ENCODE measurements at regions not wholly inside any gene's neighbourhood (a gene's known extent, or its start where the extent isn't known, plus 50 kb on each side); places are given as distances from the start of the nearest gene placed in this dataset.

DNA sequence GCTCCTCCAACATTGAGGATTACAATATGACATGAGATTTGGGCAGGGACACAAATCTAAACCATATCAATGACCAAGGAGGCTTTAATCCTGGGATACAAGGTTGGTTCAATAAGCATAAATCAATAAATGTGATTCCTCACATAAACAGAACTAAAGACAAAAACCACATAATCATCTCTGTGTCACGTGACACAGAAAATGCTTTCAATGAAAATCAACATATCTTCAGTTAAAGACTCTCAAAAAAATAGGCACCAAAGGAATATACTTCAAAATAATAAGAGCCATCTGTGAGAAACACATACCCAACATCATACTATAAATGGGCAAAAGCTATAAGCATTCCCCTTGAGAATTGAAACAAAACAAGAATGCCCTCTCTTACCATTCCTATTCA, 604.9 kb downstream of the SEMA5A start:
- no peak for DNase-seq

GRCh38 chr5:8943301-8943700, 602.6 kb downstream of the SEMA5A start:
- no peak for DNase-seq

DNA sequence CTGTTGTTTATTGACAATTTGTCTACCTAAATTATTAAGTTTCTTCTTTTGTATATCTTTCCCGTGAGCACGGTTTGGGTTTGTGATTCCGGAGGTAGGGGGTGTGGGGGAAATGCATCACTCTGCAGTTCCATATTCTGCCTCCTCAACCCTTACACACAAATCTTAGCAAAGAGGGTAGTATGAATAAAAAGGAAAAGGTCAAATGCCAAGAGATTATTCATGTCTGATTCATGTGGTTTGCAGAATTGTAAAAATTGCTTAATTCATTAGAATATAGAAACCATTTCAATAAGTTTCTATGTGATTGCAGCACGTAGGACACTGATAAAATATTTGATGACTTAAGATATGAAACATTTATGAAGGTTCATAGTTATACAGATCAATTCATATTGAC, 601.9 kb downstream of the SEMA5A start:
- no peak for DNase-seq

DNA sequence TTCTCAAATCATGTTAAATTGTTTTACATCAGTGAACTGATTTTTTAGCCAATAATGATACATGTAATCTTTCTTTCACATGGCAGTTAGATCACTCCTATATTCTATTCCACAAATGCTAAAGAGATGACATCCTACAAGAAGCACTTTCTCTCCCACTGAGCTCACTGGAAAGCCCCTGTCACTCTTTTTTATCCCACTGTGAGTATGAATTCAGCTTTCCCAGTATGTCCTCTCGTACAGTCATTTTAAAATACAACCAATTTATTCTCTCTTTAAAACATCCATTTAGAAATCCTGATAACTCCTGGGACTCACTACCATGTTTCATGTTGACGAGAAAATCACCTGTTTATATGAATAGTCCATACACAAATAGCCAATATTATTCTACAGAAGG, 599.9 kb downstream of the SEMA5A start:
- DNase-seq, result no peak

- DNase-seq, result no peak
Observed at GRCh38 chr5:8949908-8950307, 596.0 kb downstream of the SEMA5A start.

GRCh38 chr5:8952147-8952546, 593.7 kb downstream of the SEMA5A start:
- DNase-seq, result no peak

- DNase-seq, result no peak
Observed at GRCh38 chr5:8953016-8953415, 592.9 kb downstream of the SEMA5A start.

DNA sequence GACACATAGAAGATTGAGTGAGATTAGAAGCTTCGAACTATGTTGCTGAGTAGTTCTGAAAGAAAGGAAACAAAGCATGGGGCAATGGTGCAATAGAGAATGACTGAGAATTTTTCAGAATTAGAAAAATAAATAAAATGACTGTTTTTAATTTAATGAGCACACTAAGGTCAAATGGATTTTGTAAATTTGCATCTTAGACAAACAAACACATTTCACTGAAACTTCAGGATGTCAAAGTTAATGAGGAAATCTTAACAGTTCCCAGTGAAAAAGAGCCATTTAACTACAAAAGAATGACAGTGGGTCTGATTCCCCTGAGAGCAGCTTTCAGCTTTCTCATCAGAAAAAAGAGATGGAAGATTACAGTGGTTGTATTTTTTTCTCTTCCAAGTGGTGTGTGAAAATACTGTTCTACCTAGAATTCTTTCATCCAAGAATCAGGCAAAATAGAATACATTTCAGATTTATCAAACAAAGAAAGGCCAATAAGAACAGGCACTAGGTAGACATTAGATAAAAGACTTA, 591.9 kb downstream of the SEMA5A start:
- DNase-seq, result no peak

- DNase-seq, result no peak
Observed at GRCh38 chr5:8954801-8955200, 591.1 kb downstream of the SEMA5A start.

DNA sequence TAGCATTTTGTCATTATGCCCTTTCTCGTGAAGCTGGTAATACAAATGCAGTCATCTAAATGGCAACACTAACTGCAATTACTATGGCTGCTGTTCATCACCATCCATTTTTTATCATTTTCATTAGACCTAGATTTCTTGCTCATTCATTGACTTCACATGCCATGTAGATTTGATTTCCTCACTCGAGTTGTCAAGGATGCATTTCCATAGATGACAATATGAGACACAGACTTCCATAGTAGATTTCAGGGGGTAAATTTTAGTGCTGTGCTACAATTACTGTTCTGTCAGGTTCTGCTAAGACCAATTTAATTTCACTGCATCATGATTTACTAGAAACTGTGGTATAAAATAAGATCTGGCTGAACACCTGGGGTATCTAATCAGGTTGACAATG, 589.2 kb downstream of the SEMA5A start:
- DNase-seq, result no peak

DNA sequence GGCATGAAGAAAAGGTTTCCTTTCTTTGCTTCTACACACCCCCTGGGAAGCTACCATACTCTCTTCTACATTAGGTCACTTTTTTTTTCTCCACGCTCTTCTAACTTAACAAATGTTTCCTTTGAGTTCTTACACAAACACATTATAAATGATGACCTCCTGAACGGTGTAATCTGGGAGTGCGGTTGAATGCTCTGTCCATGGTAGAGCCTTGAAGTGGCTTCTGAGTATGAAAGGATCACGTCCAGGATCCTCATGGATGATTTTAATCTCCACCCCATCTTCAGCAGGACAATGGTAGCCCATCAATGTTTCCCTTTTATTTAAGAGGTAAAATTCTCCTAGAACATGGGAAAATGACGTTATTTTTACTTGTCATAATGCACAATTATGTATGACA, 587.3 kb downstream of the SEMA5A start:
- no peak for DNase-seq

- no peak for DNase-seq
Observed at GRCh38 chr5:8961219-8961618, 584.7 kb downstream of the SEMA5A start.

DNA sequence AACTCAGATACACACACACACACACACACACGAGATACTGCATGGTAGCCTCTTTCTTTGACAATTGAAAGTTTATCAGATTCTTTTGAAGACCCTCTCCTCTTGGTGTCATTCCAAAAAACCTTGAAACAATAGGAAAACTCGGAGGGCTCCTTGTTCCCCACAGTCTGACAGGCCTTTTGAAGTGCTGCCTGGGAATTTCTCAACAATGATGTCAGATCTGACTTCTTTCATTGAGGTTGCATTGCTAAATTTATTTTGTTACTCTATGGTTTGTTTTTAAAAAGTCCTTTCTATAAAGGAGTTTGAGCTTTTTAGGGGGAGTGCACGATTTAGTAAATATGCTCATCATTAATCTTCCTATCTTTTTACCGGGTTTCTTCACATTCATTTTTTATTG, 583.9 kb downstream of the SEMA5A start:
- DNase-seq, result no peak

- DNase-seq, result no peak
Observed at GRCh38 chr5:8981016-8981415, 564.9 kb downstream of the SEMA5A start.

GRCh38 chr5:8981496-8981895, 564.4 kb downstream of the SEMA5A start:
- no peak for DNase-seq

GRCh38 chr5:8984386-8984785, 561.5 kb downstream of the SEMA5A start:
- DNase-seq, result no peak

Data from islet precursor cell (in vitro differentiated cells).